ENCODE measurements at regions not wholly inside any gene's neighbourhood (a gene's known extent, or its start where the extent isn't known, plus 50 kb on each side); places are given as distances from the start of the nearest gene placed in this dataset.
"Not testable (repeated sequence)": the region's sequence is repeated elsewhere in the genome, so short reads cannot be mapped to it uniquely, and the experiment has no call there.

DNA sequence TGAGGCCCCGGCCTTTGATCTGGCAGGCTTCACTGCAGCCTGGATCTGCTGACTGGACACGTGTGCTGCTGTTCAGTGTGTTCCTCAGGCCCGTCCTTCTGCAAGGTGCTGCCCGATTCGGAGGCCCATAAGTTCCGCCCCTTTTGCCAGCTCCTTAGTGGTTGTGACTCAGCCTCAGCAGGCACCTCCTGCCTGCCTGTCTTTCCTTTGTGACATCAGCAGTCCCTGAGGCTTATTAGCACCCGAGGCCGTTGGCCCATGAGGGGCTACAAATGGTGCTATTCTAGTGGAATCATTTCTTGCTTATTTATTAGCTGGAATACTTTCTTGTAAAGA lies 75.4 kb upstream of the FAN1 start:
- TF ChIP-seq, protein P1, sequence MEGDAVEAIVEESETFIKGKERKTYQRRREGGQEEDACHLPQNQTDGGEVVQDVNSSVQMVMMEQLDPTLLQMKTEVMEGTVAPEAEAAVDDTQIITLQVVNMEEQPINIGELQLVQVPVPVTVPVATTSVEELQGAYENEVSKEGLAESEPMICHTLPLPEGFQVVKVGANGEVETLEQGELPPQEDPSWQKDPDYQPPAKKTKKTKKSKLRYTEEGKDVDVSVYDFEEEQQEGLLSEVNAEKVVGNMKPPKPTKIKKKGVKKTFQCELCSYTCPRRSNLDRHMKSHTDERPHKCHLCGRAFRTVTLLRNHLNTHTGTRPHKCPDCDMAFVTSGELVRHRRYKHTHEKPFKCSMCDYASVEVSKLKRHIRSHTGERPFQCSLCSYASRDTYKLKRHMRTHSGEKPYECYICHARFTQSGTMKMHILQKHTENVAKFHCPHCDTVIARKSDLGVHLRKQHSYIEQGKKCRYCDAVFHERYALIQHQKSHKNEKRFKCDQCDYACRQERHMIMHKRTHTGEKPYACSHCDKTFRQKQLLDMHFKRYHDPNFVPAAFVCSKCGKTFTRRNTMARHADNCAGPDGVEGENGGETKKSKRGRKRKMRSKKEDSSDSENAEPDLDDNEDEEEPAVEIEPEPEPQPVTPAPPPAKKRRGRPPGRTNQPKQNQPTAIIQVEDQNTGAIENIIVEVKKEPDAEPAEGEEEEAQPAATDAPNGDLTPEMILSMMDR (conservative IDR thresholded peaks at IDR 0.05; ENCODE audit: low read length), result not testable (repeated sequence)
- TF ChIP-seq EZH2phosphoT487 (IDR thresholded peaks at IDR 0.05; ENCODE audit: borderline replicate concordance), result not testable (repeated sequence)

All from Loucy (cell line).